Fibroblast of peridontal ligament (primary cell): ENCODE measurements at regions not wholly inside any gene's neighbourhood (a gene's known extent, or its start where the extent isn't known, plus 50 kb on each side); places are given as distances from the start of the nearest gene placed in this dataset.

Source experiments
- DNase-seq: peaks from one replicate; pipeline ENCODE4 v3.0.0-alpha.2; 2010; ENCODE audit errors: extremely low read depth

DNA sequence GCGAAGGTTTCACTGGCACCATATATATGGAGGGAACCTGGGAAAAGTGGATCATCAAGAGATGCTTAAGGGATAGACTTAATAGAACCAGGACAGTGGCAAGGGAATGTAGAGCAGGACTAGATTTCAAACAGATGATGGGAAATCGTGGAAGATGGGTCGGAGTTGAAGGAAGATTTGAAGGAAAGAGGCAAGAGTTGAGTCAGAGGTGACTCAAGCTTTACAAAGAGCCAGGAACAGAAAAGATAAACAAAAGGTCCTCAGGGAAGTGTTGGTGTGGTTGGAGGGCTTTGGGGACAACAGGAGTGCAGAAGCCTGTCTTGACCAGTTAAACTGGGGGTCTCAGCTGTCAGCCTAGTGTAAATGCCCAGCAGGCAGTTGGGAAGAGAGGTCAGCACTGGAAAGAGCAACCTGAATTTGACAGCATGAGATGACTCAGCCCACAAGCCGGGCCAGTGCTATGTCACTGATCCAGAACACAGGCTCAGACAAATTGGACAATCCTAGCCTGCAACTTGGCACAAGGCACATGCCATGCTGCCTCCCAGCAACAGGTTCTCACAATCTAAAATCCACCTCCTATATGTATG lies 230.5 kb downstream of the IDS start:
- DNase-seq = no peak

DNA sequence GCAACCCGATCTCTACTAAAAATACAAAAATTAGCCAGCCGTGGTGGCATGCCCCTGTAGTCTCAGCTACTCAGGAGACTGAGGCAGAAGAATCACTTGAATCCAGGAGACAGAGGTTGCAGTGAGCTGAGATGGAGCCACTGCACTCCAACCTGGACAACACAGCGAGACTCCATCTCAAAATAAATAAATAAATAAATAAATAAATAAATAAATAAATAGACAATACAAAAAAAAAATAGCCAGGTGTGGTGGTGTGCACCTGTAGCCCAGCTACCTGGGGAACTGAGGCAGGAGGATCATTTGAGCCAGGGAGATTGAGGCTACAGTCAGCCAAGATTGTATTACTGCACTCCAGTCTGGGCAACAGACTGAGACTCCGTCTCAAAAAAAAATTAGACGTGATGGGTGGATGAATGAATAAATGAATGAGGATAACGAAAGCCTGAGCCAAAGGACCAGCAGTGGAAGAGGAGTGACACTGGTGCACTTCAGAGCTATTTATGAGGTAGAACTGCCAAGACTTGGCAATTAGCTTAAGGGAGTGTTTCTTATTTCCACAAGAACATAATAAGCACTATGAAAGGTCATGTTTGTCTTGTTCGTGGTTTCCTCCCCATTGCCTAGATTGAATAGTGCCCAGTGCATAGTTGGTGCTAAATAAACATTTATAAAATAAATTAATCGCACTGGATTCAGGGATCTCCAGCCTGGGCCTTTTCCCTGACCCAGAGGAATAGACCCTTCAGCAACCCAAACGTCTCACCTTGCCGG lies 232.2 kb downstream of the IDS start:
- no peak for DNase-seq

DNA sequence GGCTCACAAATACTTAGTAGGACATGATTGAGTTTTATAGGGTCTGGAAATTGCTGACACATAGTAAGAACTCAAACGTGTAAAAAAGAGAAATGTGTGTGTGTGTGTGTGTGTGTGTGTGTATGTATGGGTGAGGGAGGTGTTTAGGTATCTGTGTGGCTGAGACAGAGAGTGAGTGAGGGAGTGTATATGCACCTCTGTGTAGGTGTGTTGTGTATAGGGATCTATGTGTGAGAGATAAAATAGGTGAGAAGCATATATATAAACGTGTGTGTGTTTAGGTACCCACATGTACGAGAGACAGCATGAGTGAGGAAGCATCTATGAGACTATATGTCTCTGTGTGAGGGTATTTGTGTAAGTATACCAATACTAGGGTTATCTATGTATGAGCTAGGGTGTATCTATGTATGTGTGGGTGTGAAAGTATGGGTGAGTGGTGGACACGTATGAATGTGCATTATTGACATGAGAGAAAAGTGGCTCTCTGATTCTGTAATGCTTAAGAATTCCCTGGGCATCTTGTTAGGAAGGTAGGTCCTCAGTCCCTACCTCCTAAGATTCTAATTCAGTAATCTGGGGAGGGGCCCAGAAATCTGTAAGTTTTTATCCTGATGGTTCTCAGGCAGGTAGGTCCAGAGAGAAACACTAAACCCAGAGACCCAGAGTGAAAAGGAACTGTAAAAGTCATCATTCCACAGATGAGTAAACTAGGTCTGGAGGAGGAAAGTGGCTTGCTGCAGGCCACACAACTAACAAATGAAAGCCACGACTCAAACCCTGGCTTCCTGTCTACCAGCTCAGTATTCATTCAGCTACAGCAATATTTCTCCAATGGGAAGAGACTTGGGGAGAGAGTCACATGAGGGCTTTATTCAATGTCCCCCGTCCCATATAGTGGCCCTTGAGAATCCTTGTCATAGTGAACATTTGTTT lies 237.0 kb downstream of the IDS start:
- DNase-seq = no peak

DNA sequence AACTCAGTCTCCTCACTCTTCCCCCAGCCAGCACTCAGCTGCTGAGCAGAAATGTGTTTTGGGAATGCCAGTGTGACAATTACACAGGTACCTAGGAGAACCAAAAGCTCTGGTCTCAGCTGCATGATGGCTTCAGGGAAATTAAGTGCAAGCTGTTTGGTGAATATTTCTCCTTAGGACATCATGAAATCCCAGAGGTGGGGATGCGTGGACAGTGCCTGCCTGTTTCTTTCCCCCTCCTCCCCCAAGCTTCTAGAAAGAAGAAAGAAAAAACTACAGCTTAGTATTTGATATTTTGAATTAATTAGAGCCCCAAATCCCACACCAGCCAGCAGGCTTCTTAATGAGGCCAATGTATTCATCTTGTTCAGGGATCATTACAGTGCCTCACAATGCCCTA lies 243.0 kb downstream of the IDS start:
- DNase-seq = no peak

DNA sequence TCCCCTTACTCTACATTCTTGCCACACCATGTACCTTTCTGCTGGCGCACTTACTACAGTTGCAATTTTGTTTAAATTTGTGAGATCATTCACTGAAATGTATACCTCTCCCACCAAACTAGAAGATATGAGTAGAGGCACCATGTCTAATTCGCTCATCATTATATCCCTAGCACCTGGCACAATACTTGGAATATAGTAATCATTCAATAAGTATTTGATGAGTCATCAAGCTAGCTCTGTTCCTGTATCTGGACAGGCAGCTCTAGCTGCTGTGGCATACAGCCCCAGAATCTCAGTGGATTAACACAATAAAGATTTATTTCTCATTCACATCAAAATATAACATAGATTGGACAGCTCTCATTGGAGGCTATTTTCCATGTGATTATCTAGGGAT lies 245.9 kb downstream of the IDS start:
- DNase-seq = no peak

DNA sequence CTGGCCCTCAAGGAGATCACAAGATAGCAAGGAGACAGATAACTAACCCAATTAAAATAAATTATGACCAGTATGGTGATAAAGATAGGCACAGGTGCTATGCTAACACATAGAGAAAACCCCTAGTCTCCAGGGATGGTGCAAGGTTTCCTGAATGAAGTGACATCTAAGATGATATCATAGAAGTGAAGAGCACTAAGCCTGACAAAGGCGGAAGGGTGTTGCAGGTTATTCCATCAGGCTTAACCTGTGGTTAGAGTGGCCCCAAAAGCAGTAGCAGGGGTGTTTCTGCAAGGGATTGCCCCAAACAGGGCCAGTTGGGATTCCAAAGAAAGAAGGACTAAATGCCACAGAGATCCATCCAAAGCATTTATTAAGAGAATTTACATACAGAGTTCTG lies 249.2 kb downstream of the IDS start:
- DNase-seq = no peak

DNA sequence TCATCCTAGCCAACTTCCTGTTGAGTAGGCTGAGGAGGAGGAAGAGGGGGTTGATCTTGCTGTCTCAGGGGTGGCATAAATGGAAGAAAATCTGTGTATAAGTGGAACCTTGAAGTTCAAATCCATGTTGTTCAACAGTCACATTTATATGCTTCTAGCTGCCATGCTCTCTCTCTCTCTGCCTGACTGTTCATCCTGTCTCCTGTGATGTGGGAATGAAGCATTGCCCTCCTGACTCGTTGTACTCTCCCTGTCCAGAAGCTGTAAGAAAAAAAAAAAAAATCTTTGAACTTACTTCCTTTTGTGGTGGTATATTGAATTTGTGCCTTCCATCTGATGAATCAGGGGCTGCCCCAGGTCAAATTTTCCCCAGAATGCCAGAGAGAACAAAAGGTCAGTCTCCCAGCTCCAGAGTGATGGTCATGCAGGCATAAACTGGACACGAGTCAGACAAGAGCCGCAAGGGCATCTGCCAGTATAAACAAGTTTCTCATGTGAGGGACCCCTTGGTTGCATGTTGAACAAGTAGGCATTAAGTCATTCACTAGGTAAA lies 257.0 kb downstream of the IDS start:
- DNase-seq = no peak

DNA sequence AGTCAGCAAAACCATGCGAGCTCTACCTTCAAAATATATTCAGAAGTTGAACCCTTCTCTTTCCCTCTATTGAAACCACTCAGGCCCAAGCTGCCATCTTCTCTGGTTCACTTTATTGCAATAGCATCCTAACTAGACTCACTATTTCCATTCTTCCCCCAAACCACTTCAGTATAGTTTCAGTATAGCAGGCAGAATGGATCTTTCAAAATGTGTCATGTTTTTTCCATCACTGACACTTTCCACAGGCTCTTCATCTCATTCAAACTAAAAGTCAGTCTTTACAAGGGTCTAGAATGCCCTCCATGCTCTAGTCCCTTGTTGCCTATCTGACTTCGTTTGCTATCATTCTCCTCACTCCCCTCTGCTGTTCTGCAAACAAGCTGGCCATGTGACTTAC lies 274.4 kb downstream of the IDS start:
- no peak for DNase-seq

DNA sequence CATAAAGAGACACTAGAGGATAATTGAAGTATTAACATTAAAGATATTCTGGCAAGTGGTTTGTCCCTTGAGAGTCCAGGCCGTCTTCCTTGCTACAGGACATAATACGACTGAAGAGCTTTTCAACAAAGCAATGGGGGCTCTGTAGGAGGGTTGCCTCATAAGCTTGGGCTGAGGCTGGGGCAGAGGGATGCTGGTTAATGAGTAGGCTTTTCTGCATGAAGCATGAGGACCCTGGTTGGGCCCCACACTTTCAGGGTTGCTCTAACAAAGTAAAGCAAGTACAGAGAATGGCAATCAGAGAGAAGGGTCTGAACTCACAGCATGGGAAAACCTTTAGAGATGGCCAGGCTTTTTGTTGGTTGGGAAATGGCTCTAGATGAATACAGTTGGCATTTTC lies 281.3 kb downstream of the IDS start:
- DNase-seq = no peak

DNA sequence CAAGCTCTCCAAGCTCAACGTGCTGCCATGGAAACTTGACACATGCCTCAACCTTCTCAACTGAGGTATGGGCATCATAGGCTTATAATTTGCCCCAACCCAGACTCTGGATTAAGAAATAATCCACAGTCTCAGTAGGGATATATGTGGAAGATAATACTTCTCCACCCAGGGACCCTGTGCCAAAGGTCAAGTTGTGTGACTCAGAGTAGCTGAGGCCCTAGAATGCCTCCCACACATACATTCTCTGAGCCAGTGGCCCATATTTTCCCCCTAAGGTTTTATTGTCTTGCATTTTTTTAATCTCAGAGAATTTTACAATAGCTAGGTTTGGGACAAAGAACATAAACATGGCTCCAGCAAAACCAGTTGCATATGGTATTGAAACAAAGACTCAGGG lies 283.1 kb downstream of the IDS start:
- no peak for DNase-seq

DNA sequence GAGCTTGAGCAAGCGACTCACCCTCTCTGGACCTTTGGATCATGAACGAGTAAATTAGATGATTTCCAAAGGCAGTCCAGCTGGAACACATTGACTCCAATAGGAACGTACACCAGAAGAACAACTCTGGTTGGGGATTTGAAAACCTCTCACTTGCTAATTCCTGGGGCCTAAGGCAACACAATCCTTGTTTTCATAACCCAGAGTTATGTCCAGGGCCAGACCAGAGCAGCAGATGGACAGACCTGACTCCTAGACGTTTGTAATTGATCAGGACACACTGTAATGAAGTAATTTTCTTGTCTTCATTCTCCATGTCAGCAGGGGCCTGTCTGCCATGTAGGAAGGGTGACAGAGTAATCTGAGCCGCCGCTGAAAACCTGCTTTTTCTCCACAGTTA lies 283.9 kb downstream of the IDS start:
- no peak for DNase-seq

DNA sequence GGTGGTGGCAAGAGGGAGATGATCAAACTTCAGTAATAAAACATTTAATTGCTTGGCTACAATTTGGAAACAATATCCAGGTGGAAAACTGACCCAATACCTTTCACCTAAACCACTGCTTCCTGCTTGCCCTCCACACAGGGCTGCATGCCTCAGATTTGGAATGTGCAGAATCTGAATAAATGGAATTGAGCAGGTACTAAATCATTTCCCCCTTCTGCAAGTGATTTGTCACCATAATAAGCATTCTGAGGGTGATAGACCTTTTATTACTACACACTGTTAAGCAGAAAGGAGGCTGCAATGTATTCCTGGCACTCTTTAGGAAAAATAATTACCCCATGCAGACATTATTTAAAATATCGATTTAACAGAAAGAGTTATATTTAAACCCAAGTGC lies 291.8 kb downstream of the IDS start:
- no peak for DNase-seq

DNA sequence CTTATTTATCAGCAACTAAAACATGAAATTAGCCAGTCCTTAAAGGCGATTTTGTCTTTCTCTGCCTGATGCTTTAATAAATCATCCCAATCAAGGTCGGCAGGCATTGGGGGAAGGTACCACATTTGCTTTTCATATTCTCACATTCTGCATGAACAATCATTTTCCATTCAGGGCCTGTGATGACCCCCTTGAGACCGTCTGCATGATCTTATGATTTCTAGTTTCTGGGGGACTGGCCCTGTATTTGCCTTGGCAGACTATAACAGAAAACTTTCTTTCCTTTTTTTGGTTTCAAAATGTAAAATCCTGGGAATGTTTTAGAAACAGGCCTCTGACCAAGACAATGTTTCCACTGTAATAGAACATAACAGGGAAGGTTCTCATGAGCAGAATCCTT lies 296.8 kb downstream of the IDS start:
- DNase-seq = no peak

DNA sequence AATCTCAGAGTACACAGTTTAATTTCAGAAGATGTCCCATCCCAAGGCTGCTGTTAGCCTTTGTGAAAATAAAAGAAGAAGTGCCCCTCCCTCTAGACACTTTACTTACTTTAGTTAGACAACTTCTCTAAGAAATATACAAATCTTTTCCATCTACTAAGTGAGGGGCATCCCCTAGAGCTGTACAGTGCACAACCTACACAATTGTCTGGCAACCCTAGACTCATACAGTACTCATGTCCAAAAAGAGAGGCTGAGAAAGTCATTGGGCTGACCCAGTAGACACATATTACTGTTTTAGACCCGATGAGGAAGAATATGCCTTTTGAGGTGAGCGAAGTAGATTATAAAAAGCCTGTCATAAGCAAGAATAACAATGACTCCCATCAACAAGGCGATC lies 297.6 kb downstream of the IDS start:
- DNase-seq = no peak

DNA sequence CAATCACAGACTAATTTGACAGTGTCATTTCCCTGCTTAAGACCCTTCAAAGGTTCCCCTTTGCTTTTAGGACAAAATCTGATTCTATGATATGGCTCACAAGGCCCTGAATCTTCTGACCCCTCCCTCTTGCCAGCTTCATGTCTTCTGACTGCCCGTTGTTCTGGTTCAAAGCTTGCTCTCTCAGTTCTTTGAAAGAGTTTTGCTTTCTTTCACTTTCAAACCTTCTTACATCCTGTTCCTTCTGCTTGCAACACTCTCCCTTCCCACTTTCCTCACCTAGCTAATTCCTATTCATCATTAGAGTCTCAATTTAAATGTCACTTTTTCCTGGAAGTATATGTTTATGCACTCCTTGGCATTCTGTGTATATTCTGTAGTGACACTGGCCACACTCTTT lies 299.2 kb downstream of the IDS start:
- DNase-seq = no peak

DNA sequence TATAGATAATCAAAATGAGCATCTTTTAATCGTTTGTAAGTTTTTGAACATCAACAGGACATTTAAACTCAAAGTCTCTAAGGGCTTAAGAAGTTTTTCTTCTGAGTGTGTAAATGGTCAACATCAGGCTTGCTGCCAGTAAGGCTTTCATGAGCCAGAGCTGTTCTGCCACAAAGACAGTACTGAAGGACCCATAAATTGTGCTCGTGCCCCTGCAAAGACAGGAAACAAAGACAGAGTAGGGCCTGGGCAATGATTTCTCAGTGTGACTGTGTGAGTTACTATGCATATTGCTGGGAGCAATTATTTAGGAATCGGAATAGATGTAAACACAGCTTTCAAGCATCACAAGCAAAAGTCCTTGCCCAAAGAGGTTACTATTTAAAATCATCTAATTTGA lies 300.0 kb downstream of the IDS start:
- DNase-seq = no peak

DNA sequence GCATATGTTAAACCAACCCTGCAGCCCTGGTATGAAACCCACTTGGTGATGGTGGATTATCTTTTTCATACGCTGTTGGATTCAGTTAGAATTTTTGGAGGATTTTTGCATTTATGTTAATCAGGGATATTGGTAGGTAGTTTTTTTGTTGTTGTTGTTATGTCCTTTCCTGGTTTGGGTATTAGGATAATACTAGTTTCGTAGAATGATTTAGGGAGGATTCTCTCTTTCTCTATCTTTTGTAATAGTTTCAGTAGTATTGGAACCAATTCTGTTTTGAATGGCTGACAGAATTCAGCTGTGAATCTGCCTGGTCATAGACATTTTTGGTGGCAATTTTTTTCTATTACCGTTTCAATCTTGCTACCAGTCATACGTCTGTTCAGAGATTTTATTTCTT lies 305.4 kb downstream of the IDS start:
- DNase-seq = no peak

DNA sequence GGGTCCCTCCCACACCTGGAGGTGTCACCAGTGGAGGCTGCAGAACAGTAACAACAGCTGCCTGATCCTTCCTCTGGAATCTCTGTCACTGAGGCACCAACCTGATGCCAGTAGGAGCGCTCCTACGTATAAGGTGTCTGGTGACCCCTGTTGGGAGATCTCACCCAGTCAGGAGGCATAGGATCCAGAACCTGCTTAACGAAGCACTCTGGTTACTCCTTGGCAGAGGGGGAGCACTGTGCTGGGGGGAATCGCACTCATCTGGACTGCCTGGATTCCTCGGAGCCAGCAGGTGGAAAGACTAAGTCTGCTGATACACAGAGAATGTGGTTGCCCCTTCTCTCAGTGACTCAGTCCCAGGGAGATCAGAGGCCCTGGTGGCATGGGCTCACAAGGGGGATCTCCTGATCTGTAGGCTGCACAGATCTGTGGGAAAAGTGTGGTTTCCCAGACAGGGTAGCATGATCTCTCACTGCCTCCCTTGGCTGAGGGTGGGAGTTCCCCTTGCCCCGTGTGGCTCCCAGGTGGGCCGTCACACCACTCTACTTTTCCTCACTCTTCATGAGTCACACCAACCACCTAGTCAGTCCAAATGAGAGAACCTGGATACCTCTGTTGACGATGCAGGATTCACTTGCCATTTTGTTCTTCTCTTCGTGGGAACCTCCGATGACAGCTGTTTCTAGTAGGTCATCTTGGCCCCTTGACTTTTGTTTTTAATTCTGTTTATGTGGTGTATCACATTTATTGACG lies 305.9 kb downstream of the IDS start:
- no peak for DNase-seq

DNA sequence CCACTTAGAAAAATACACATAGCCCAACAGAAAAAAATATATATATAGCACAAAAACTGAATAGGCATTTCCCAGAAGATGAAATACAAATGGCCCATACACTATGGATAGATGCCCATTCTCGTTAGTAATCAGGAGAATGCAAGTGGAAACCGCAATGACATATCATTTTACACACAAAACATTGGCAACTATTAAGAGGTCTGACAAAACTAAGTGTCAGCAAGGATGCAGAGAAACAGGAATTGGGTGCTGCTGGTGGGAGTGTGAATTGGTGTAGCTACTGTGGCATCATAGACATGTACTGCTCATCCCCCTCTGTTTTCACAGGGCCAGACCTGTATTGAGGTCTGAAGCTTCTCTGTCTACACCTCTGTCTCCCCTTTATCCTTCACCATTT lies 320.0 kb downstream of the IDS start:
- DNase-seq = no peak

DNA sequence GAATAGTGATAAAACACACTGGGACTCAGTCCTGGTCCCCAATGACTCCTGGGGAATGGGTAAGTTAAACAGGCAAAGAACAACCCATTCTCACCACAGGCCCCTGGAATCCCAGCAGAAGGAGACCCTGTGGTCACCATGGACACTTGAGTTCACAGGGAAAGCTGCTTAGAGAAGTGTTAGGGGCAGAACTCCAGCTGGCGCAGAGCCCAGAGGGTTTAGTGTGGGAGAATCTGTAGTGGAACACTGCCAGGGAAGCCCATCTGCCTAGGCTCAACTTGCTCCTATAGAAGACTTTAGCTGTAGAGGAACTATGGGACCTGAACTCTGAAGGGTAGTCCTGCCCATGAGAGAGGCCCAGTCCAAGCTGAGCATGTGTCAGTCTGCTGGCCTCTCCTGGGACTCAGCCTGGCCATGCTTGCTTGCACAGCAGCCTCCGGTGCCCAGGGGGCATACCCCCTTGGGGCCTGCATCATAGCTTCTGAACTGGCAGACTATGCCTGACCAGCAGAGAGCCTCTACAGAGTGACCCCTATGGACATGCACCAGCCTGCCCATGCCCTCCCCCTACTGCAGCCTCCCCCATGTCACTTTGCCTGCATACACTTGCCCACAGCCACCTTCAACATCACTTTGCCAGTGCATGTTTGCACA lies 343.5 kb downstream of the IDS start:
- DNase-seq = no peak

DNA sequence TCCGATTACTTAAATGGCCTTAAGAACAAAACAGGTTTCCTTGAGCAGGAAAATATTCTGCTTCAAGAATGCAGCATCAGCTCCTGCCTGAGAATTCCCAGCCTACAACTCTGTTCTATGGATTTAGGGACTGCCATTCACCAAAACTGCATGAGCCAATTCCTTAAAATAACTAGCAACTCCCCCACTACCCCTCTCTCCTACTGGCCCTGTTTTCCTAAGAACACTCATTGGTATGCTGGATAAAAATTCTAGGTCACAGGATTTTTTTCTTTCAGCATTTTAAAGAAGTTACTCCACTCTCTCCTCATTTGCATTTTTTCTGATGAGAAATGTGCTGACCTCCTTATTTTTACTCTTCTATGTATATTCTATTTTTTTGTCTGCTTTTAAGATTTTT lies 347.1 kb downstream of the IDS start:
- no peak for DNase-seq
